SK-N-SH (cell line): ENCODE measurements at regions not wholly inside any gene's neighbourhood (a gene's known extent, or its start where the extent isn't known, plus 50 kb on each side); places are given as distances from the start of the nearest gene placed in this dataset.

Experiments
- CTCF ChIA-PET: fragments of 300-600, 350-600 bp; formaldehyde crosslinking; extraction: SDS; loops from one replicate; lab custom pipeline; 2021; lab: Yijun Ruan, JAX
- POLR2A ChIA-PET: fragments of 350-600 bp; sonication (Branson Sonifier 250); formaldehyde crosslinking; extraction: SDS; loops from one replicate; lab custom pipeline; 2020; ENCODE audit warnings: antibody characterized with exemption, inconsistent platforms; lab: Yijun Ruan, JAX
- DNase-seq: peaks from one replicate; pipeline ENCODE4 v3.0.0; 2012
- H2AFZ ChIP-seq: fragments of 200-600 bp; sonication (generic); 2 replicates; pipeline ENCODE4 v1.8.1; 2016; ENCODE audit warnings: antibody characterized with exemption, mild to moderate bottlenecking, low read depth
- H3F3A ChIP-seq: fragments of 200-600 bp; sonication (generic); replicated peaks from 2 replicates; pipeline ENCODE3; 2016; ENCODE audit warnings: antibody characterized with exemption, mild to moderate bottlenecking; ENCODE audit not compliant: insufficient read depth
- H3K27ac ChIP-seq, 2 experiments: fragments of 200-500 bp in 1 of 2; fragments of 200-600 bp in 1 of 2; sonication (Bioruptor generic) in 1 of 2; sonication (generic), shearing (Covaris generic) in 1 of 2; 2 replicates each; pipeline versions ENCODE4 v1.5.1 to v1.6.1; 2014 to 2016; ENCODE audit warnings: low read depth in 2 of 2, inconsistent platforms in 1 of 2, low read length in 1 of 2, mild to moderate bottlenecking in 1 of 2, mixed read lengths in 1 of 2
- H3K27me3 ChIP-seq: fragments of 200-600 bp; sonication (generic), shearing (Covaris generic); 2 replicates; pipeline ENCODE4 v1.6.1; 2016; ENCODE audit warnings: mixed run types; ENCODE audit not compliant: insufficient read depth
- H3K36me3 ChIP-seq, 2 experiments: fragments of 200-500 bp in 1 of 2; fragments of 200-600 bp in 1 of 2; sonication (Bioruptor generic) in 1 of 2; sonication (generic) in 1 of 2; replicated peaks in 1 of 2; 2 replicates each; pipeline versions ENCODE3 to v1.5.1; 2014 to 2016; ENCODE audit warnings: low read length in 1 of 2, mild to moderate bottlenecking in 1 of 2; ENCODE audit not compliant: insufficient read depth in 2 of 2, control insufficient read depth in 1 of 2
- H3K4me1 ChIP-seq, 2 experiments: fragments of 200-500 bp in 1 of 2; fragments of 200-600 bp in 1 of 2; sonication (Bioruptor generic) in 1 of 2; sonication (generic), shearing (Covaris generic) in 1 of 2; 2 replicates each; pipeline versions ENCODE4 v1.5.1 to v1.6.1; 2014 to 2016; ENCODE audit warnings: low read depth in 1 of 2, low read length in 1 of 2, mixed run types in 1 of 2; ENCODE audit not compliant: insufficient read depth in 2 of 2, control insufficient read depth in 1 of 2
- H3K4me2 ChIP-seq: fragments of 200-600 bp; sonication (generic), shearing (Covaris generic); 2 replicates; pipeline ENCODE4 v1.6.1; 2017; ENCODE audit warnings: mixed run types
- H3K4me3 ChIP-seq, 2 experiments: fragments of 200-500 bp in 1 of 2; fragments of 200-600 bp in 1 of 2; sonication (Bioruptor generic) in 1 of 2; sonication (generic), shearing (Covaris generic) in 1 of 2; 2 replicates each; pipeline versions ENCODE4 v1.5.1 to v1.8.1; 2014 to 2016; ENCODE audit warnings: low read depth in 2 of 2, inconsistent platforms in 1 of 2, low read length in 1 of 2, mild to moderate bottlenecking in 1 of 2, mixed read lengths in 1 of 2, moderate library complexity in 1 of 2
- H3K79me2 ChIP-seq: fragments of 200-600 bp; sonication (generic); 2 replicates; pipeline ENCODE4 v1.8.1; 2017; ENCODE audit warnings: mild to moderate bottlenecking; ENCODE audit not compliant: insufficient read depth
- H3K9ac ChIP-seq: fragments of 200-600 bp; sonication (generic); 2 replicates; pipeline ENCODE4 v1.6.1; 2017; ENCODE audit warnings: mixed run types
- H3K9me2 ChIP-seq: fragments of 200-600 bp; sonication (generic); 2 replicates; pipeline ENCODE4 v1.6.1; 2017; ENCODE audit warnings: mixed run types
- H3K9me3 ChIP-seq: fragments of 200-600 bp; sonication (generic); 2 replicates; pipeline ENCODE4 v1.6.1; 2017; ENCODE audit warnings: mixed run types, mild to moderate bottlenecking, moderate library complexity
- H4K20me1 ChIP-seq: fragments of 200-600 bp; sonication (generic); 2 replicates; pipeline ENCODE4 v1.6.1; 2017; ENCODE audit warnings: mild to moderate bottlenecking, mixed run types; ENCODE audit not compliant: insufficient read depth
- CHD2 ChIP-seq: fragments of 150-350 bp; IDR thresholded peaks from 2 replicates; pipeline ENCODE4 v1.6.1; 2018; ENCODE audit warnings: low read length; ENCODE audit not compliant: partially characterized antibody
- ELF1 ChIP-seq: IDR thresholded peaks from 2 replicates; pipeline ENCODE4 v1.4.0; 2012
- EP300 ChIP-seq, 2 experiments: IDR thresholded peaks; 2 replicates each; pipeline versions ENCODE4 v1.4.0 to v1.6.1; 2012; ENCODE audit warnings: borderline replicate concordance in 1 of 2, low read depth in 1 of 2, low read length in 1 of 2
- GABPA ChIP-seq: IDR thresholded peaks from 2 replicates; pipeline ENCODE4 v1.4.0; 2012; ENCODE audit warnings: low read depth, mild to moderate bottlenecking
- IRF3 ChIP-seq: fragments of 150-350 bp; IDR thresholded peaks from 2 replicates; pipeline ENCODE4 v1.6.1; 2016; ENCODE audit warnings: mild to moderate bottlenecking, low read depth, low read length
- JUND ChIP-seq: IDR thresholded peaks from 2 replicates; pipeline ENCODE4 v1.4.0; 2012
- MXI1 ChIP-seq: IDR thresholded peaks from 2 replicates; pipeline ENCODE4 v1.6.1; 2012; ENCODE audit warnings: mild to moderate bottlenecking, low read depth, low read length, improper control_type of control experiment
- PBX3 ChIP-seq: IDR thresholded peaks from 2 replicates; pipeline ENCODE4; 2012
- POLR2AphosphoS5 ChIP-seq: IDR thresholded peaks from 2 replicates; pipeline ENCODE4 v1.6.1; 2012; ENCODE audit warnings: low read depth, low read length
- RAD21 ChIP-seq: IDR thresholded peaks from 2 replicates; pipeline ENCODE4 v1.6.1; 2012; ENCODE audit warnings: mild to moderate bottlenecking, low read length
- REST ChIP-seq: IDR thresholded peaks from 2 replicates; pipeline ENCODE4 v1.6.1; 2012; ENCODE audit warnings: mild to moderate bottlenecking, low read depth, low read length, moderate library complexity
- RFX5 ChIP-seq: IDR thresholded peaks from 2 replicates; pipeline ENCODE4 v1.6.1; 2012; ENCODE audit warnings: mild to moderate bottlenecking, improper control_type of control experiment, low read length
- SIN3A ChIP-seq: IDR thresholded peaks from 2 replicates; pipeline ENCODE4 v1.6.1; 2012; ENCODE audit warnings: low read depth, mild to moderate bottlenecking, low read length, moderate library complexity, borderline replicate concordance
- TEAD4 ChIP-seq: IDR thresholded peaks from 2 replicates; pipeline ENCODE4 v1.4.0; 2012; ENCODE audit warnings: mild to moderate bottlenecking, borderline replicate concordance; ENCODE audit not compliant: insufficient read depth
- YY1 ChIP-seq: IDR thresholded peaks from 2 replicates; pipeline ENCODE4 v1.4.0; 2012; ENCODE audit warnings: low read depth, mild to moderate bottlenecking

GRCh38 chr3:20865803-20866202, 679.8 kb upstream of the SGO1 start:
- peaks cover 0 to 4% of the 10 kb centered on the region in 2 experiments; a peak in 2 of 4 replicates for H3K4me1 ChIP-seq
- H3K9me2 ChIP-seq: no peaks in the 10 kb centered on the region
- CTCF ChIA-PET: no interaction called here
- no peaks in the 10 kb centered on the region for H3K27me3 ChIP-seq
- H3K4me2 ChIP-seq: no peak overlapping the region
- no peaks in the 10 kb centered on the region for H3F3A ChIP-seq
- no peaks in the 10 kb centered on the region for H3K79me2 ChIP-seq
- no peak overlapping the region for H3K4me3 ChIP-seq
- H2AFZ ChIP-seq: no peak overlapping the region
- H4K20me1 ChIP-seq: no peaks in the 10 kb centered on the region
- no peak overlapping the region for H3K27ac ChIP-seq
- TF ChIP-seq JUND (no peak), GABPA (no peak), RFX5 (no peak), PBX3 (no peak), IRF3 (no peak), REST (no peak), SIN3A (no peak), CHD2 (no peak), MXI1 (no peak), POLR2AphosphoS5 (no peak), YY1 (no peak), EP300 (IDR thresholded peaks at IDR 0.05; ENCODE audit: borderline replicate concordance in 1 of 2, low read depth in 1 of 2, low read length in 1 of 2) (no peak), ELF1 (no peak), TEAD4 (no peak), RAD21 (no peak)
- no peak overlapping the region for H3K9ac ChIP-seq
- no peaks in the 10 kb centered on the region for H3K36me3 ChIP-seq
- POLR2A ChIA-PET: no interaction called here
- no peaks in the 10 kb centered on the region for H3K9me3 ChIP-seq
- no peak for DNase-seq
